GM19239 (cell line): ENCODE measurements at regions not wholly inside any gene's neighbourhood (a gene's known extent, or its start where the extent isn't known, plus 50 kb on each side); places are given as distances from the start of the nearest gene placed in this dataset.
"Not testable (repeated sequence)": the region's sequence is repeated elsewhere in the genome, so short reads cannot be mapped to it uniquely, and the experiment has no call there.

Source experiments
- DNase-seq: peaks from one replicate; pipeline ENCODE4 v3.0.0; 2011; ENCODE audit warnings: low spot score; ENCODE audit not compliant: insufficient read length
- FAIRE-seq: peaks from 2 replicates; lab custom pipeline; 2011; peaks lifted over from hg19 to GRCh38; lab: Jason Lieb, UNC

- DNase-seq (no peak), FAIRE-seq (no peak)
Observed at GRCh38 chrX:66915893-66916292, 277.0 kb upstream of the EDA2R start.

- FAIRE-seq: no peak
- DNase-seq: no peak
Observed at GRCh38 chrX:66914080-66914479, 275.2 kb upstream of the EDA2R start.

GRCh38 chrX:66912417-66912816 is 273.5 kb upstream of the EDA2R start:
- FAIRE-seq (no peak), DNase-seq (no peak)

- FAIRE-seq: no peak
Observed at GRCh38 chrX:66902081-66902480, 263.2 kb upstream of the EDA2R start.

GRCh38 chrX:66900886-66901285 is 262.0 kb upstream of the EDA2R start:
- DNase-seq (no peak), FAIRE-seq (no peak)

More at GRCh38 chrX:66902081-66902480, 263.2 kb upstream of the EDA2R start:
- no peak for DNase-seq

GRCh38 chrX:66892004-66892403 is 253.1 kb upstream of the EDA2R start:
- FAIRE-seq: no peak
- DNase-seq: no peak

GRCh38 chrX:66889418-66889817 is 250.5 kb upstream of the EDA2R start:
- no peak for FAIRE-seq
- no peak for DNase-seq

- FAIRE-seq: no peak
- DNase-seq: no peak
Observed at GRCh38 chrX:66882101-66882500, 243.2 kb upstream of the EDA2R start.

GRCh38 chrX:66876776-66877175 is 237.9 kb upstream of the EDA2R start:
- DNase-seq: no peak
- no peak for FAIRE-seq

GRCh38 chrX:66872771-66873170 is 233.9 kb upstream of the EDA2R start:
- no peak for DNase-seq
- no peak for FAIRE-seq

- FAIRE-seq: no peak
- no peak for DNase-seq
Observed at GRCh38 chrX:66863721-66864120, 224.8 kb upstream of the EDA2R start.

GRCh38 chrX:66833426-66833825 is 194.5 kb upstream of the EDA2R start:
- FAIRE-seq: no peak
- DNase-seq: no peak

GRCh38 chrX:66815227-66815626 is 176.3 kb upstream of the EDA2R start:
- FAIRE-seq (no peak), DNase-seq (no peak)

- not testable (repeated sequence) for FAIRE-seq, DNase-seq
Observed at GRCh38 chrX:66794514-66794913, 155.6 kb upstream of the EDA2R start.

- DNase-seq (no peak), FAIRE-seq (no peak)
Observed at GRCh38 chrX:66766318-66766717, 127.4 kb upstream of the EDA2R start.

- peak; percentile 62 for FAIRE-seq
- DNase-seq: no peak
Observed at GRCh38 chrX:66760651-66761050, 121.8 kb upstream of the EDA2R start.

- no peak for FAIRE-seq
- no peak for DNase-seq
Observed at GRCh38 chrX:66756717-66757116, 117.8 kb upstream of the EDA2R start.

- DNase-seq (no peak), FAIRE-seq (no peak)
Observed at GRCh38 chrX:66751136-66751782, 112.4 kb upstream of the EDA2R start.

GRCh38 chrX:66744519-66744918 is 105.6 kb upstream of the EDA2R start:
- FAIRE-seq, DNase-seq: not testable (repeated sequence)

- DNase-seq (peak; percentile 0), FAIRE-seq (no peak)
Observed at GRCh38 chrX:66731398-66731797, 92.5 kb upstream of the EDA2R start.

GRCh38 chrX:66728818-66729271 is 90.0 kb upstream of the EDA2R start:
- peak; percentile 79 for FAIRE-seq
- no peak for DNase-seq

GRCh38 chrX:66717926-66718325 is 79.0 kb upstream of the EDA2R start:
- FAIRE-seq (no peak), DNase-seq (no peak)
